Left hindlimb (tissue), 1 donor: ENCODE measurements at regions not wholly inside any gene's neighbourhood (a gene's known extent, or its start where the extent isn't known, plus 50 kb on each side); places are given as distances from the start of the nearest gene placed in this dataset.

Experiments
- DNase-seq: peaks from one replicate; pipeline ENCODE4 v3.0.0-alpha.2; 2018

GRCh38 chr6:141364232-141364631 is 768.5 kb upstream of the GJE1 start:
- DNase-seq = no peak

- DNase-seq = no peak
Measured at GRCh38 chr6:141361559-141361958, 771.2 kb upstream of the GJE1 start.

GRCh38 chr6:141359953-141360352 is 772.8 kb upstream of the GJE1 start:
- DNase-seq = no peak

- DNase-seq = no peak
Measured at GRCh38 chr6:141354191-141354955, 778.4 kb upstream of the GJE1 start.

GRCh38 chr6:141351721-141352120 is 781.0 kb upstream of the GJE1 start:
- no peak for DNase-seq

GRCh38 chr6:141349710-141350109 is 783.0 kb upstream of the GJE1 start:
- DNase-seq = no peak

- no peak for DNase-seq
Measured at GRCh38 chr6:141347906-141348492, 784.7 kb upstream of the GJE1 start.

GRCh38 chr6:141347086-141347485 is 785.6 kb upstream of the GJE1 start:
- no peak for DNase-seq

GRCh38 chr6:141346535-141346934 is 786.2 kb upstream of the GJE1 start:
- DNase-seq = no peak

- DNase-seq = no peak
Measured at GRCh38 chr6:141337191-141337590, 795.5 kb upstream of the GJE1 start.

- no peak for DNase-seq
Measured at GRCh38 chr6:141335477-141336273, 797.0 kb upstream of the GJE1 start.

- DNase-seq = no peak
Measured at GRCh38 chr6:141326925-141327324, 805.8 kb upstream of the GJE1 start.

GRCh38 chr6:141326426-141326825 is 806.3 kb upstream of the GJE1 start:
- no peak for DNase-seq

GRCh38 chr6:141321493-141322347 is 811.0 kb upstream of the GJE1 start:
- DNase-seq = no peak

GRCh38 chr6:141316236-141316635 is 816.5 kb upstream of the GJE1 start:
- no peak for DNase-seq

GRCh38 chr6:141313986-141314385 is 818.7 kb upstream of the GJE1 start:
- DNase-seq = no peak

GRCh38 chr6:141309295-141309694 is 823.4 kb upstream of the GJE1 start:
- DNase-seq = no peak

GRCh38 chr6:141307309-141307998 is 825.3 kb upstream of the GJE1 start:
- DNase-seq = no peak

GRCh38 chr6:141303907-141304306 is 828.8 kb upstream of the GJE1 start:
- no peak for DNase-seq

GRCh38 chr6:141301779-141302178 is 830.9 kb upstream of the GJE1 start:
- DNase-seq = no peak

- DNase-seq = no peak
Measured at GRCh38 chr6:141290941-141291721, 841.6 kb upstream of the GJE1 start.
